Kidney tubule cell (primary cell): ENCODE measurements at regions not wholly inside any gene's neighbourhood (a gene's known extent, or its start where the extent isn't known, plus 50 kb on each side); places are given as distances from the start of the nearest gene placed in this dataset.

ENCODE experiments used
- DNase-seq: peaks from one replicate; pipeline ENCODE4 v3.0.0-alpha.2; 2018; ENCODE audit warnings: low spot score

DNA sequence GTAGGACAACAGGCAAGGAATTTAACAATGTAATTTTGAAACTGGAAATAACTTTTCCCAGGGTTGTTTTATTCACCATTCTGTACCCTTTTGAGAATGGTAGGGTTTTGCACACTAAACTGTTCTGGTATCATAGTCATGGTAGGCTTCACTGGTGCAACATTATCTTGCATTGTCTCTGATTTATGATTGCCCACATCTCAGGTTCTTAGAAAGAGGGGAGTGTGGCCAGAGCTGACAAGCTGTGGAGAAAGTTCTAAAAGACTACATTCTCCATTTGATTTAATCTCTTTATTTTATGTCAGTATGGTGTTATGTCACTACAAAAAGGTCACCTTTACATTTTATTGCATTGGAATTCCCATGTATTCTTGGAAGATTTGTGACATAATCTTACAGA lies 447.3 kb downstream of the GRIA2 start:
- DNase-seq, result no peak

DNA sequence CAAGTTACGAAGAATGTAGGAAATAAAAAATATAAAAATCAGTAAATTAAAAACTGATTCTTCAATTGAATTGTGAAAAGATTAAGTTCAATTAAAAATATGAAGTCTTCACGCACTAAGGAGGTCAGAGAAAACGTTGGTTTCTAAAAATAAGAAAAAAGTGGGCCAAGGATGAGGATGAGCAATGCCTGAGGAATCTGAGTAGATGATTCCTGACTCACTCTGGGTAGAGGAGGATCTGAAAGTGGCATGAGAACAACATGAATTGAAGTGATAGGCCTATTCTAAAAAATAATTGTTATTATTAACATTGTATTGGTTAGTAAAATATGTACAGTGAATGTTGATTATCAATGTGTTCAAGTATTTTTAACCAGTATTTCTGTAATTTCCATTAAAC lies 444.2 kb downstream of the GRIA2 start:
- DNase-seq, result peak; percentile 53

DNA sequence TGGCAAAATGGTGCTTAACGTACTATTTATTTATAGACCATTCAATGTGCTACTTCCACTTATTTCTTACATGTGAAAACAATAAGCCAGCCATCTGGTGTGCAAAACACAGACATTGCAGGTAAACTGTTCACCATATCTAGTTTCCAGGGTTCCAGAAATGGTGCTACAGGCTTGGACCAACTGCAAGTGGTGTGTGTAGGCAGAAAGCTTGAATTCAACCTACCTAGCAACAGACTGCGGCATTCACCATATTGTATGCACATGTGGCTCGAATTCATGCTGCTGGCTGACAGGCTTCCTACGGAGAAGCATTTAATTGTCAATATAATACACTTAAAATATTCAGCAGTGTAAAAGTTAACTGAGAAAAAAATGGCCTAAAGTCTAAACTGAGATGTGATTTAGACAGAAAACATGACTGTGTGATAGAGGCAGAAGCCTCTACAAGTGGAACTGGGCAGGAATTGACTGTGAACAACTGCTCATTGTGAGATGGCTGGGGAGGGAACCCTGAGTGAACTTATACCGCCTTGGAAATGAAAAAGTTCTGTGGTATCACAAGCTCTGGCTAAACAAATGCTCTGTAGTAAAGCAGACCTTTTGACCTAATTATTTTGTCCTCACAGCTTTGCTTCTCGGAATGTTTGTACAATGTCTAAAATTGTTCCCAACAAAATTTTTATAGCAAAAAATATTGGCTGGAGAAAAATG lies 434.7 kb downstream of the GRIA2 start:
- no peak for DNase-seq

DNA sequence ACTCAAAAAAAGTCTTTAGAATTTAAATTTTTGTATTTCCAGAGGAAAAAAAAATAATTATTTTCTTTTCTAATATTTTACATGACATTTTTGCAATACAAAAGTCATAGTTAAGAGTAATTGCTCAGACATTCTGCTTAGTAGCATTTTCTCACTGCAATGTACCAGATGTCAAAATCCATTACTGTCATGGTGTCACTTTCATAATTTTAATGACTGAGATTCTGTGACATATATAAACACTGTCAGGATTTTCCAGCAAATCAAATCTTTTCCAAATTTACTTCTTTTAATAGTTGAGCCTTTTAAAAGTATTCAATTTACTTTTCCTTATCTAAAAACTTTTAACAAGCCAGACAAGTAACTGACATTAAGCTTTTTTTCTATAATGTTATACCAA lies 422.7 kb downstream of the GRIA2 start:
- no peak for DNase-seq

- DNase-seq, result no peak
Observed at GRCh38 chr4:157634057-157634456, 413.5 kb downstream of the GRIA2 start.

- DNase-seq, result no peak
Observed at GRCh38 chr4:157616741-157617472, 396.4 kb downstream of the GRIA2 start.

DNA sequence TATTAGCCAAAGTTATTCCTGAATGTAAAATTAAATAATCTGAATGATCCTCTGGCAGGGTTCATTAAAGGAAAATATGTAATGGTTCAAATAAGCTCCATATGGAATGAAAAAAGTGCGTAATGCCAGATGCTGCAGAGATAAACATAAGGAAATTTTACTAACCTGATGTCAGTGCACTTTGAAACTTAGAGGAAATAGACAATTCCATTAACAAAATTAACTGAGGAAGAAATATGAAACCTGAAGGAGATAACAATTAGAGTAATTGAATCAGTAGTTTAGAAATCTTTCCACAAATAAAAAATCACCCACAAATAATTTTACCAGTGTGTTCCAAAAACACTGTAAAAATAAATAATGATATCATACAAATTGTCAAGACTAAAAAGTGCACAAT lies 387.5 kb downstream of the GRIA2 start:
- no peak for DNase-seq

DNA sequence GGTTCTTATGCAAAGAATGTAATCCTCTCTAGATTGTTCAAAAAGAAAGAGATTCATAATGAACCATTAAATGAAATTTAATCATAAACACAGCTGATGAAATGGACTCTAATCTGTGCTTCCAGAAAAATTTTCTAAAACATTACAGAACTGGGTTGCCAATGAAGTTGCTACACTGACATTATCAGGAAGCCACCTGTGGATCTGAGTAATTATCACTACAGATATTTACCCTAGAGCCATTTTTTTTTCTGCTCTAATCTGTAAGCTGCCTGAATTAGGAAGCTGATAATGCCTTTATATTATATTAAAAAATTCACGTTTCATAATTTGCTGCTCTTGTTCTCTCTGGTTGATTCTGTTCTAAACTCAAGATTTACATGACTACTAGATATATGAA lies 380.1 kb downstream of the GRIA2 start:
- no peak for DNase-seq

- no peak for DNase-seq
Observed at GRCh38 chr4:157591245-157591644, 370.7 kb downstream of the GRIA2 start.

- DNase-seq, result no peak
Observed at GRCh38 chr4:157590679-157591078, 370.2 kb downstream of the GRIA2 start.

- DNase-seq, result no peak
Observed at GRCh38 chr4:157587681-157588423, 367.3 kb downstream of the GRIA2 start.

- no peak for DNase-seq
Observed at GRCh38 chr4:157582141-157582540, 361.6 kb downstream of the GRIA2 start.

GRCh38 chr4:157576671-157577217 lies 356.2 kb downstream of the GRIA2 start:
- no peak for DNase-seq

GRCh38 chr4:157575339-157575738 lies 354.8 kb downstream of the GRIA2 start:
- DNase-seq, result no peak

DNA sequence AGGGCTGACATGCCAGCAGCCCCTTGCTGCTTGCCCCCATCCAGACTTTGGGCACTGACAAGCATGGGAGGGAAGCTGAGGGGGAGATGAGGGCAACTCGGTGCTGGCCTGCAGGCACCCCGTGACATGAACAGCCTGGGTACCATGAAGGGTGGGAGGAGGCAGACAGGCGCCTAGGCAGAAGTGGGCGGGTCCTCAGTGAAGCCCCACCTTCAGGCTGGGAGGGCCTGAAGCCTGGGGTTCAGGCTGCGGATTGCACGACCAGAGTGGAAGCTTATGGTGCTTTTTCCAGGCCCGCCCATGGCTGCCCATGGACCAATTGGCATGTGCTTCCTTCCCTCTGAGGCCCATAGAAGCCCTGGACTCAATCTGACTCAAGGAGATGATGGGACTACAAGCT lies 354.1 kb downstream of the GRIA2 start:
- no peak for DNase-seq

- DNase-seq, result no peak
Observed at GRCh38 chr4:157572951-157573350, 352.4 kb downstream of the GRIA2 start.

- DNase-seq, result no peak
Observed at GRCh38 chr4:157572284-157572683, 351.8 kb downstream of the GRIA2 start.

DNA sequence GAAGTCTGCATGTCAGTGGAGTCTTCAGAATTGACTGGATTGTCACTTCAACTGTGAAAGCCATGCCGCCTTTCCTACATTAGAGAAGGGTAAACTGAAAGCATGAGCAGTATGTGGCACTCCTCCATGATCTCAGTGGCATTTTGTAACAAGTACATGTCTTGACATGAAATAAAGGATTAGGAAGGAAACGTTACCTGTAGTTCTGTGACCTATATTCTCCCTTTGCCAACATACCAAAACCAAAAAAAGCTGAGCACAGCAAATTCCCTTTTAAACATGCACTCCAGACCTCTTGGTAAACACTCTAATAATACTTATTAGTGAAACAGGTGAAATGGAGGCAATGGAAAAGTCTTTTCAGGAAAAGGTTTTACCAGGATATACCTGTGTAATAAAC lies 344.2 kb downstream of the GRIA2 start:
- DNase-seq, result no peak

GRCh38 chr4:157564218-157564617 lies 343.7 kb downstream of the GRIA2 start:
- DNase-seq, result no peak

DNA sequence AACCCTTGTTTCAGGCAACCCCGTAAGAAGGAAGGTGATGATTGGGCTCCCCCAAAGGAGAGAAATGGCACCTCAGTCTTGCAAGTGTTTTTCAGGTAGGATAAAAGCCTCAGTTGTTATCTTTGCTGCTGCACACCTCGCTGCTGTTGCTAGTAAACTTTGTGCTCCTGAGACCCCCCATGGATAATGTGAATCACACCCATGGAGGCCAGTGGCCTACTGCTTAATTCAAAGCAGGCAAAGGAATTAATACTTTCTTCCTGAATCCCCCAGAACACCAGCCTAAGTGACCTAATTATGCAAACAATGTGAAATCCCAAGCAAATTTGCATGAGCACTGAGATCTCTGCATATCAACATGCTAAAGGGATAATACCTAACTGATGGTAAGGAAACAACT lies 337.5 kb downstream of the GRIA2 start:
- no peak for DNase-seq

DNA sequence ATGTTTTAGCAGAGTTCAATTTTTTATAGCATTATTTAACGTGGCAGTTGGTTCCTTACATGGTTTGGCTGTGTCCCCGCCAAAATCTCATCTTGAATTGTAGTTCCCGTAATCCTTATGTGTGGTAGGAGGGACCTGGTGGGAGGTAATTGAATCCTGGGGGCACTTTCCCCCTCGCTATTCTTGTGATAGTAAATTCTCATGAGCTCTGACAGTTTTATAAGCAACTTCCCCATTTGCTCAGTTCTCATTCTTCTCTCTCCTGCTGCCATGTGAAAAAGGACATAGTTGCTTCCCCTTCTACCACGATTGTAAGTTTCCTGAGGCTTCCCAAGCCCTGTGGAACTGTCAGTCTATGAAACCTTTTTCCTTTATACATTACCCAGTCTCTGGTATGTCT lies 329.5 kb downstream of the GRIA2 start:
- DNase-seq, result no peak

DNA sequence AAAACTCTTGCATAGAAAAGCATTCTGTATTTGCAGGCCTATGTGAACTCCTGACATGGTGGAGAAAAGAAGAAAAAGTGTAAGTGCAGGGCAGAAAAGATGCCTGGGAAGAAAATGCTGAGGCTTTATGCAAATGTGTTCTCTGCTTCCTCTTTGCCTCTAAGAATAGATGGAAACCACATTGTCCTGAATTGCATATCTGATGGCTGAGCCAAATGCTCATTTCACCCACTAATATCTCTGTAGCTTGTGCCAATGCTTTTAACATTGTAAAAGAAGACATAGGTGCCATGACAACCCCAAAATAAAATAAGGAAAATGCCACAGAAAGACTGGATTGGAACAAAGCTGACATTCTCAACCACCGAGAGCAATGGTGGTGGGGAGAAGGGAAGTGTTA lies 307.4 kb downstream of the GRIA2 start:
- no peak for DNase-seq

DNA sequence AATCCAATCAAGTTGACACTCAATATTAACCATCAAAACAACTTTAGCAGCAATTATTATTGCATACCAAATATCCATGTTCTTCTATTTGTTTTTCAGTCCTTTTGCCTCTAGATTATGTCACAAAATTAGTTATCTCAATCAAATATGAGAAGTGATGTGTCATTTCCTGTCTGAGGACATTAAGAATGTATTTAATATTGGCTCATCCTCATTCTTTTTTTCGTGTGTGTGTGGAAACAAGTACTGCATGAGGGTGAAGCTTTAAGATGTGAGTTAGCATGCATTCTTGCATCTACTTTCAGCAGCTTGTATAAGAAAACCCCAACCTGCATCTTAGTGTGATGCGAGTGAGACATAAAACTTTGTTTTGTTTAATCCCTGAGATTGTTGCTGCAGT lies 301.4 kb downstream of the GRIA2 start:
- DNase-seq, result no peak
